Astrocyte (in vitro differentiated cells and primary cell): ENCODE measurements at regions not wholly inside any gene's neighbourhood (a gene's known extent, or its start where the extent isn't known, plus 50 kb on each side); places are given as distances from the start of the nearest gene placed in this dataset.

Source experiments
- DNase-seq: peaks from one replicate; pipeline ENCODE4 v3.0.0-alpha.2; 2010; ENCODE audit warnings: low read depth
- FAIRE-seq: peaks from 2 replicates; lab custom pipeline; 2011; peaks lifted over from hg19 to GRCh38; lab: Jason Lieb, UNC
- H2AFZ ChIP-seq: 2 replicates; pipeline ENCODE4 v1.6.0; 2012; ENCODE audit warnings: low read depth, low read length, inconsistent platforms
- H3K27ac ChIP-seq: 2 replicates; pipeline ENCODE4 v1.5.1; 2011; ENCODE audit warnings: low read depth, low read length, inconsistent platforms
- H3K27me3 ChIP-seq: 2 replicates; pipeline ENCODE4 v1.6.0; 2011; ENCODE audit warnings: low read length, inconsistent platforms; ENCODE audit not compliant: insufficient read depth
- H3K36me3 ChIP-seq: 2 replicates; pipeline ENCODE4 v1.5.1; 2011; ENCODE audit warnings: low read length, inconsistent platforms; ENCODE audit not compliant: insufficient read depth
- H3K4me1 ChIP-seq: 2 replicates; pipeline ENCODE4 v1.5.1; 2011; ENCODE audit warnings: low read length, inconsistent platforms; ENCODE audit not compliant: insufficient read depth
- H3K4me2 ChIP-seq: 2 replicates; pipeline ENCODE4 v1.6.0; 2012; ENCODE audit warnings: low read length, inconsistent platforms
- H3K4me3 ChIP-seq: 2 replicates; pipeline ENCODE4 v1.5.1; 2011; ENCODE audit warnings: low read depth, mild to moderate bottlenecking, low read length, inconsistent platforms; ENCODE audit not compliant: insufficient read depth
- H3K79me2 ChIP-seq: 2 replicates; pipeline ENCODE4 v1.6.0; 2012; ENCODE audit warnings: mild to moderate bottlenecking, low read length, inconsistent platforms; ENCODE audit not compliant: insufficient read depth
- H3K9ac ChIP-seq: 2 replicates; pipeline ENCODE4 v1.6.0; 2012; ENCODE audit warnings: mild to moderate bottlenecking, low read length, inconsistent platforms
- H3K9me3 ChIP-seq: 2 replicates; pipeline ENCODE4 v1.5.1; 2012; ENCODE audit warnings: low read depth, mild to moderate bottlenecking, low read length, inconsistent platforms; ENCODE audit not compliant: insufficient read depth
- H4K20me1 ChIP-seq: 2 replicates; pipeline ENCODE4 v1.6.0; 2012; ENCODE audit warnings: low read length, inconsistent platforms; ENCODE audit not compliant: insufficient read depth
- H3K27ac Mint-ChIP-seq: one replicate; pipeline ENCODE4 v1.8.0; 2021; ENCODE audit warnings: mild to moderate bottlenecking, mixed read lengths; ENCODE audit not compliant: unreplicated experiment
- H3K27me3 Mint-ChIP-seq: one replicate; pipeline ENCODE4 v1.8.0; 2021; ENCODE audit warnings: low read depth, mixed read lengths; ENCODE audit not compliant: unreplicated experiment
- H3K36me3 Mint-ChIP-seq: one replicate; pipeline ENCODE4 v1.8.0; 2021; ENCODE audit warnings: low read depth, mixed read lengths; ENCODE audit not compliant: unreplicated experiment
- H3K4me1 Mint-ChIP-seq: one replicate; pipeline ENCODE4 v1.8.0; 2021; ENCODE audit warnings: low read depth, mixed read lengths; ENCODE audit not compliant: unreplicated experiment
- H3K4me3 Mint-ChIP-seq: one replicate; pipeline ENCODE4 v1.8.0; 2021; ENCODE audit warnings: mild to moderate bottlenecking, moderate library complexity, mixed read lengths; ENCODE audit not compliant: unreplicated experiment
- H3K9me3 Mint-ChIP-seq: one replicate; pipeline ENCODE4 v1.8.0; 2021; ENCODE audit warnings: mild to moderate bottlenecking, mixed read lengths; ENCODE audit not compliant: unreplicated experiment
- EZH2 ChIP-seq: IDR thresholded peaks from 2 replicates; pipeline ENCODE4 v1.6.1; 2012; ENCODE audit warnings: mild to moderate bottlenecking, low read length, inconsistent platforms; ENCODE audit not compliant: insufficient read depth
- TF ChIP-seq, protein P1 (sequence below): IDR thresholded peaks from 2 replicates; pipeline ENCODE4 v1.5.1; 2011; ENCODE audit warnings: low read depth, mild to moderate bottlenecking, inconsistent platforms, low read length, moderate library complexity; ENCODE audit not compliant: insufficient read depth

DNA sequence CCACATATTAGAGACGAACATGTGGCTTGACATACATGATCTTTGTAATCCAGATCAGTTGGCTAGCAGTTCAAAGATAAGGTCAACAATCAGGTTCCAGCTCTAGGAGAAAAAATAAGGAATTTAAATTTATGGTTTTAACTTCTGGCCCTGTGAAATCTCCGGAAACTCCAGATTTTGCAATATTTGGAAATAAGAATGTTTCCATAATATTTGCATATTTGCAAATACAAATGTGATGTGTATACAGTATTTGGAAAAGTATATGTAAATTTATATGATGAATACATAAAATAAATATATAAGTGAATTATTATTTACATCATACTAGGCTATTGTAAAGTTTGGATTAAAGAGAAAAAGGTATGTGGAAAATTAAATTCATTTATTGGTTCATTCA, 97.1 kb downstream of the KCNJ2 start:
- Histone ChIP-seq H3K4me2 (no peak overlapping the region), H3K27me3 (no peaks in the 10 kb centered on the region), H3K4me1 (no peaks in the 10 kb centered on the region), H3K36me3 (no peaks in the 10 kb centered on the region), H3K27ac (no peak overlapping the region), H3K9ac (no peak overlapping the region), H3K79me2 (no peaks in the 10 kb centered on the region), H3K9me3 (no peaks in the 10 kb centered on the region), H4K20me1 (no peaks in the 10 kb centered on the region), H2AFZ (no peak overlapping the region), H3K4me3 (no peak overlapping the region)
- Mint-ChIP-seq H3K4me3 (no peak overlapping the region), H3K9me3 (no peaks in the 10 kb centered on the region), H3K27ac (no peak overlapping the region), H3K4me1 (no peaks in the 10 kb centered on the region), H3K27me3 (no peaks in the 10 kb centered on the region), H3K36me3 (no peaks in the 10 kb centered on the region)
- TF ChIP-seq EZH2: no peak
- TF ChIP-seq, protein P1, sequence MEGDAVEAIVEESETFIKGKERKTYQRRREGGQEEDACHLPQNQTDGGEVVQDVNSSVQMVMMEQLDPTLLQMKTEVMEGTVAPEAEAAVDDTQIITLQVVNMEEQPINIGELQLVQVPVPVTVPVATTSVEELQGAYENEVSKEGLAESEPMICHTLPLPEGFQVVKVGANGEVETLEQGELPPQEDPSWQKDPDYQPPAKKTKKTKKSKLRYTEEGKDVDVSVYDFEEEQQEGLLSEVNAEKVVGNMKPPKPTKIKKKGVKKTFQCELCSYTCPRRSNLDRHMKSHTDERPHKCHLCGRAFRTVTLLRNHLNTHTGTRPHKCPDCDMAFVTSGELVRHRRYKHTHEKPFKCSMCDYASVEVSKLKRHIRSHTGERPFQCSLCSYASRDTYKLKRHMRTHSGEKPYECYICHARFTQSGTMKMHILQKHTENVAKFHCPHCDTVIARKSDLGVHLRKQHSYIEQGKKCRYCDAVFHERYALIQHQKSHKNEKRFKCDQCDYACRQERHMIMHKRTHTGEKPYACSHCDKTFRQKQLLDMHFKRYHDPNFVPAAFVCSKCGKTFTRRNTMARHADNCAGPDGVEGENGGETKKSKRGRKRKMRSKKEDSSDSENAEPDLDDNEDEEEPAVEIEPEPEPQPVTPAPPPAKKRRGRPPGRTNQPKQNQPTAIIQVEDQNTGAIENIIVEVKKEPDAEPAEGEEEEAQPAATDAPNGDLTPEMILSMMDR: no peak
- no peak for DNase-seq
- FAIRE-seq: no peak

DNA sequence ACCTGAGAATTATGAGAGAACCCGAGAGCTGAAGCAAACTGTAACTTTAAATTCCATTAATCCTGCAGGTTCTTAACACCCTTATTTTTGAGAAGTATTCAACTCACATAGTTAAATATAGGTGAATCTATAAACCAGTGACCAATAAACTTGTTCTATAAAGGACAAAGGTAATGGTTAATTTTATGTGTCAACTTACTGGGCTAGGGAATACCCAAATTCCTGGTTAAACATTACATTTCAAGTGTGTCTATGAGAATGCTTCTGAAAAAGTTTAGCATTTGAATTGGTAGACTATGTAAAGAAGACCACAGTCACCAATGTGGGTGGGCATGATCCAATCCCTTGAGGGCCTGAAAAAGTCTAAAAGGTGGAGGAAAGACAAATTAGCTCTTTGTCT, 99.1 kb downstream of the KCNJ2 start:
- H3K4me1 ChIP-seq: no peaks in the 10 kb centered on the region
- H3K79me2 ChIP-seq: no peaks in the 10 kb centered on the region
- no peaks in the 10 kb centered on the region for H3K36me3 ChIP-seq
- no peak overlapping the region for H3K4me3 ChIP-seq
- Mint-ChIP-seq H3K4me3 (no peak overlapping the region), H3K27ac (no peak overlapping the region), H3K36me3 (no peaks in the 10 kb centered on the region), H3K27me3 (no peaks in the 10 kb centered on the region), H3K4me1 (no peaks in the 10 kb centered on the region), H3K9me3 (no peaks in the 10 kb centered on the region)
- no peak for DNase-seq
- no peak for TF ChIP-seq EZH2
- TF ChIP-seq, protein P1: no peak
- no peak for FAIRE-seq
- no peak overlapping the region for H3K27ac ChIP-seq
- H3K4me2 ChIP-seq: no peak overlapping the region
- no peaks in the 10 kb centered on the region for H4K20me1 ChIP-seq
- H3K27me3 ChIP-seq: no peaks in the 10 kb centered on the region
- H3K9me3 ChIP-seq: no peaks in the 10 kb centered on the region
- no peak overlapping the region for H3K9ac ChIP-seq
- no peak overlapping the region for H2AFZ ChIP-seq

DNA sequence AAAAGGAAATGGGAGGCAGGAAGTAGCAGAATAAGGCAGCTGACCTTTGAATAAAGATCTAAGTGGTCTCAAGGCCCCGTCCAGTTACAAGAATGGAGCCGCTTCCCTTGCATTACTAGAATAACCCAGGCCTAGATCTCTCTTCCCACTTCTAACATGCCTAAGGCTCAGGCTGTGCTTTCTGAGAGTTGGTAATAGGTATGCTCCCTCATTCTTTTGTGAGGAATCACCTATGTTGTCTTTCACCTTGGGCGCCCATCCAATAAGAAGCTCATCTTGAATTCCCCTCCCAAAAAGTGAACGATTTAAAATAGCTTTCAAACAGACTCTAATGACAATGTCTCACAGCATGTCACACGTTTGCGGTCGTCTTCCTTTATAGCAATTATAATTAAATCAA, 101.2 kb downstream of the KCNJ2 start:
- Mint-ChIP-seq H3K4me1 (no peaks in the 10 kb centered on the region), H3K27ac (no peak overlapping the region), H3K9me3 (no peaks in the 10 kb centered on the region), H3K36me3 (no peaks in the 10 kb centered on the region), H3K4me3 (no peak overlapping the region), H3K27me3 (no peaks in the 10 kb centered on the region)
- H3K79me2 ChIP-seq: no peaks in the 10 kb centered on the region
- no peaks in the 10 kb centered on the region for H3K27me3 ChIP-seq
- H2AFZ ChIP-seq: no peak overlapping the region
- FAIRE-seq (no peak), DNase-seq (no peak)
- H3K9ac ChIP-seq: no peak overlapping the region
- no peak for TF ChIP-seq EZH2
- TF ChIP-seq, protein P1: no peak
- no peaks in the 10 kb centered on the region for H3K4me1 ChIP-seq
- H3K9me3 ChIP-seq: no peaks in the 10 kb centered on the region
- no peaks in the 10 kb centered on the region for H3K36me3 ChIP-seq
- H3K4me2 ChIP-seq: no peak overlapping the region
- H3K27ac ChIP-seq: no peak overlapping the region
- H4K20me1 ChIP-seq: no peaks in the 10 kb centered on the region
- H3K4me3 ChIP-seq: no peak overlapping the region
